HG03520 (cell line): ENCODE measurements at regions not wholly inside any gene's neighbourhood (a gene's known extent, or its start where the extent isn't known, plus 50 kb on each side); places are given as distances from the start of the nearest gene placed in this dataset.

Experiments used
- ATAC-seq: cut with Tn5 transposase; IDR thresholded peaks from one replicate; pipeline ENCODE4 v1.9.1; 2021; ENCODE audit warnings: mild to moderate bottlenecking, moderate library complexity; ENCODE audit not compliant: unreplicated experiment

DNA sequence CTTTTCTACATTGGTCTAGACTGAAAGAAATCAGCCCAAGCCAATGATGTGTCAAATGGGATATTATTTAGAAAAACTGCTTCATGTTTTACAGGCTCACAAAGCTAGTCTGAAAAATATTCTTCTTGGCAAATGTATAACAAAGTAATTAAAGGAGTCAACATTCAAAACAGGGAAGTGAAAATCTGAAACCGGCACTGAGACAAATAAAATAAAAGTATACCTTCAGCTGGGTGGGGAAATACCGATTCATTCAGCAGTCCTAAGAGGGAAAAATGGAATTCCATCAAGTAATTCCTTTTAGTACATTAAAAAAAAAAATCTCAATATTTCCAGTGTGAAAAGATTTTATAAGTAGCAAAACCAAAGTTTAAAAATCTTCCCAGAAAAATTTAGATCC is 259.6 kb upstream of the SLC24A2 start:
- no peak for ATAC-seq

DNA sequence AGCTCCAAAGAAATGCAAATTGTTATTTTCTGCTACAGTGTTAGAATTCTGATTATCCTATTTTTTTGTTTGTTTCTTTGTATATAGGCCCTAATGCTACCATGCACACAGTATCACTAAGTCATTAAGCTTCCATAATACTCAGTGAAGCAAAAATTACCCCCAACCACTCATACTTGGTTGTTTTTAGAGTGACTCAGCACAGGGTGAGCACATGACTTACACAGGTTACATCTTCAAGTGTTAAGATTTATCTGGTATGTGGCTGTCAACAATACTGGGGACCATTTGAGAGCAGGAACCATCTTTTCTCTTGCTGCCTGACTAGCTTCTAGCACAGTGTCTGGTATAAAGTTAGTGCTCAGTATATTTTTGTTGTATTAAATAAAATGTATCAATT is 255.8 kb upstream of the SLC24A2 start:
- no peak for ATAC-seq

DNA sequence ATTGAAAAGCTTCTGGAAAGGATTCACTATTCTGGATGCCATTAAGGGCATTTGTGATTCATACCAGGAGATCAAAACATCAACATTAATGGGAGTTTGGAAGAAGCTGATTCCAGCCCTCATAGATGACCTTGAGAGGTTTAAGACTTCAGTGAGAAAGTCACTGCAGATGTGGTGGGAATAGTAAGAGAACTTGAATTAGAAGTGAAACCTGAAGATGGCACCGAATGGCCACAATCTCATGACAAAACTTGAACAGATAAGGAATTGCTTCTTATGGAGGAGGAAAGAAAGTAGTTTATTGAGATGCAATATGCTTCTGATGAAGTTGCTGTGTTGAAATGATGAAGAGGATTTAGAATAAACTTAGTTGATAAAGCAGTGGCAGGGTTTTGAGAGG is 254.6 kb upstream of the SLC24A2 start:
- ATAC-seq, result peak; percentile 30

DNA sequence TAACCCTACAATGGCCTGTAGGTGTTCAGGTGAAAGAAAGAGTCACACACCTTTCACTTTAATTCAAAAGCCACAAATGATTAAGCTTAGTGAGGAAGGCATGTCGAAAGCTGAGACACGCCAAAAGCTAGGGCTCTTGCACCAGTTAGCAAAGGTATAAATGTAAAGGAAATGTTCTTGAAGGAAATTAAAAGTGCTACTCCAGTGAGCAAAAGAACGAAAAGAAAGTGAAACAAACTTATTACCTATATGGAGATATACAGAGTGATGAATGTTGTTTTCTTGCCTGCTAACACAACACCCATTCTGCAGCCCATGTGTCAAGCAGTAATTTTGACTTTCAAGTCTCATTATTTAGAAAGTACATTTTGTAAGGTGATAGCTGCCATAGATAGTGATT is 254.2 kb upstream of the SLC24A2 start:
- peak; percentile 48 for ATAC-seq

DNA sequence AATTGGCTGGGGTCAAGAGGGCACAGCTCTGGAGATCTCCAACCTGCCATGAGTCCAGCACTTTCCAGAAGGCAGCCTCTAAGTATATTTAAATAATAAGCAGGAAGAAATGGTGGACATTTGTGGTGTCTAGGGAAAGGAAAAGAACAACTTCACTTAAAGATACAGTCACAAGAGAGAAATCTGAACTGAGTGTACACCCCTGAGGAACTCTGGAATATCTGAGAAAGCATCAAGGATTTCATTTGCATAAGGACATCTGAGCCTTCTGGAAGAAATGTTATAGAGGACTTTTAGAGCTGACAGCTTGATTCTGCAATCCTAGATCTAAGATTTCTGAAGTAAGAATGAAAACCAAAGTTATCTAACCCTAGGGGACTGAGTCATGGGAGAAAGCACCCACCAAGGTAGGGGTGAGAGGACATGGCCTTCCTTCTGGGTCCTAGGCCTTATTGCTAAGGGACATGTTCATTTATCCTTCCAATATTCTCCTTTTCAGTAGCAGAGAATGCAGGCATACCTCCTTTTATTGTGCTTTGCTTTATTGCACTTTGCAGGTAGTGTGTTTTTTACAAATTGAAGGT is 253.4 kb upstream of the SLC24A2 start:
- ATAC-seq, result no peak

DNA sequence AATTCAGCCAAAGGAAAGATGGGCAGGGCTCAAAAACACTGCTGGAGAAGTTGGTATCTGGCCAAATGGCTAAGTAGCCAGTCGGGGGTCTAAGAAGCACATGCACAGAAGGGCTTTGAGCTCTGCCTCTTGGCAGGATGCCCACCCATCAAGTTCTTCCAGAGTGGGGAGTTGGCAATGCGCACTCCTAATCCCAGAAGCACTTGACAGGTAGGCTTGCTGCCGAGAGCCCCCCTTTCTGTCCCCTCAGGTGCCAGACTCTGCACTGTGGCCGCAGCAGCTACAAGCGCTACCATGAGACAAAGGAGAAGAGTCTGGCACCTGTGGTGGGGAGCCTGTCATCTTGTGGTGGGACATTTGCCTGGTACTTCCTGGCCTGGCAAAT is 252.9 kb upstream of the SLC24A2 start:
- ATAC-seq, result no peak

DNA sequence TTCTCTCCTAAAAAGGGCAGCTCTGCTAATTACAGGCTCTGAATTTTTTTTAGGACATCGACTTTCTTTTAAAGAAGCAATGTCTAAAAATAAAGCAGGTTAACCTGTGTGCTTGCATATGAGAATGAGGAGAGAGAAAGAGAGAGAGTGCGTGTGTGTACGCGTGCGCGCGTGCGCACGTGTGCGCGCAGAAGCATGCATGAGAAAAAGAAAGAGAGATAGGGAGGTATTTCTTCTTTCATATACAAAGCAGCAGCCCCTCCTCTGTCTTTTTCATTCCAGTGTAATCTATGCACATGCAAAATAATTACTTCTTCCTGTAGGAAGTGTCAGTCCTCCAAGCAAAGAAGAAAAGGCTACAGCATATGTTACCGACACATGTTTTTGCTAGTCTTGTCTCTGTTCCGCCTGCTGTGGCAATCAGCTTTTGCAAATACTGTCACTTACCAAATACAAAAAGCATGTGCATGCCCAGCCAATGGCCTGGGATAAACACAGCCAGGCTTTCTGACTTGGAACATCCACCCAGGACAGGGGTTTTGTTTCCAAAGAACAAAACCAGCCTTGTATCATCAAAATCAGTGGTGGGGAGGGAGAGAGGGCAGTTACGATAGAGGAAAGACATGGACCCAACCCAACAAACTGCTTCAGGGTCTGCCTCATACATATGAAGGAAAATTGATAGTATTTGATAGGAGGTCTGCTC is 252.3 kb upstream of the SLC24A2 start:
- no peak for ATAC-seq

DNA sequence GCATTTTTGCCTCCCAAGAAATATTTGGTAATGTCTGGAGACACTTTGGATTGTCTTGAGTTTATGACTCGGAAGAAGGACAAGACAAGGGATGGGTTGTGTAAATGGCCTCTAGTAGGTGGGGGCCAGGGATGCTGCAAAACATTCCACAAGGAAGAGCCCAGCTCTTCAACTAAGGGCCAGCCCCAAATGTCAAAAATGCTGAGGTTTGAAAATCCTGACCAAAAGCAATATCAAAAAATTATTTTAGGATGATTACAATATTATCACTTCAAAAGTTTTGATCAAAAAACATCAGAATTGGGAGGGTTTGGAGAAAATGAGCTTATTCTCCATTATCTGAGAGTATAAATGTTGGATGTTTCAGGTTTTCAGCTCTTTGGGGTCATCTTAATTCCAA is 248.9 kb upstream of the SLC24A2 start:
- ATAC-seq, result no peak

DNA sequence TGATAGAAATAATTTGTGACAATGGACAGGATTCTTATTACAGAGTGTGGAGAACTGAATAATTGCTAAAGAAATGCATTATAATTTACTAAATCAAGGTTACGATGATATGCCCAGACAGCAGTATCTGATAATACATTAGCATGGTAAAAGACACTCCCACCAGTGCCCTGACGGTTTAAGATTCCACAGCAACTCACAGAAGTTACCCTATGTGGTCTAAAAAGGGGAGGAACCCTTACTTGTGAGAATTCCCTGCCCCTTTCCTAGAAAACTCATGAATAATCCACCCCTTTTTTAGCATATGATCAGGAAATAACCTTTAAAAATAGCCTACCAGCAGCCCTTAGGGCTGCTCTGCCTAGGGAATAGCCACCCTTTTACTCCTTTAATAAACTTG is 244.7 kb upstream of the SLC24A2 start:
- ATAC-seq, result no peak

DNA sequence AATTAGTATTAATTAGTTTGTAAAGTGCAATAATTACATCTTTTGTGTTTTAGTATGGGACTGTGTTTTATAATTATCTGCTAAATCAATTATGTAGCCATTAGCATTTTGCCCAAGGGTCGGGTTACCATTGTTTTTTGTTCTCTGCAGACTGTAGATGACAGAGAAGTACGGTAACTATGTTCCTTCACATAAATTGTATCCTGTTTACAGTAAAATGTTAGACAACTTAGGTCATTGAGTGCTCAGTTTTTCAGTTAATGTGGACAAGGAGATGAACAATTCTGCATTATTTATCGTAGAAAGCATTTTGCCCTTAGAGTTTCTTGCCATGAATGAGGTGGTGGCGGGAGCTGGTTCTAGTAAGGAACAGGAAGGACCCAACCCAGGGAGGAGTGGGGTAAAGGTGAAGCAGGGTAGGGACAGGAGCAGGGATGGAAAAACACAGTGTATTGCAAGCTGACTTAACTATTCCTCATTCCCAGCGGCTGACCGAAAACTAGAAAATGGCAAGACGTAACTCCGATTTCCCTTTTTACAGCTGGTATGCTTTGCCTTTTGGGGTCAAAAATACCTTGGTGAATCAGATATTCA is 243.7 kb upstream of the SLC24A2 start:
- ATAC-seq, result no peak

DNA sequence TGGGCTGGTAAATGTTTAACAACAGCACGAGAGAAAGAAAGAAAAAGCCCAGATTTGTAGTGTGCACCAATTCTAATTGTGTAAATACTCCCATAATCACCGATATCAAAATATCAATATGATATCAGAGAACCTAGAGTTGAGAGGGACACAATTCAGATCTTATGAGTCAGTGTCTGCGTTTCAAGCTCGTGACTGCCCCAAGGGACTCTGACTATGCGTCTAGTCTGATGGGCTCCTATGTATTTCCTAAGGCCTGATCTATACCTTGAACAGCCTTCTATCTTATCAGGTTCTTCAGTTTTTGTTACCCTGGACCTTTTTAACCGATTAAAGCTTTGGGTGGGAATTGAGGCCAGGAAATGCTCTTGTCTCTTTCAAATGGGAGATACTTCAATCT is 243.0 kb upstream of the SLC24A2 start:
- ATAC-seq, result no peak

DNA sequence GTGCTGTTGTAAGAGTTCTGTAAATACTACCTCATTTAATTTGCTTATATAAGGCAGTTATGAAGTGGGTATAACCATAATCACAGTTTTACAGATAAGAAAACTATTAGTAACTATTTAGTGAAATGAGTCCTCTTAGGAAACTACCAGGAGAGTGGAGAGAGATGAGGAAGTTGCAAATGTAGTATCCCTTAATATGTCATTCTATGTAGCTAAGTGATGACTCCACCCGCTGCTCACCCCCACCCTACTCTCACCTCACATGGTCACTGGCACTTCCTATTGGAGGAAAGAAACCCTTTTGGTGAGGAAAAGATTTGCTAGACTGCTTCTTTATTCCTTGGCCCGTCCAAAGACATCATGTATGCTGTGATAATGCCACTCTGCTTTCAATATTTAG is 241.8 kb upstream of the SLC24A2 start:
- ATAC-seq, result no peak

DNA sequence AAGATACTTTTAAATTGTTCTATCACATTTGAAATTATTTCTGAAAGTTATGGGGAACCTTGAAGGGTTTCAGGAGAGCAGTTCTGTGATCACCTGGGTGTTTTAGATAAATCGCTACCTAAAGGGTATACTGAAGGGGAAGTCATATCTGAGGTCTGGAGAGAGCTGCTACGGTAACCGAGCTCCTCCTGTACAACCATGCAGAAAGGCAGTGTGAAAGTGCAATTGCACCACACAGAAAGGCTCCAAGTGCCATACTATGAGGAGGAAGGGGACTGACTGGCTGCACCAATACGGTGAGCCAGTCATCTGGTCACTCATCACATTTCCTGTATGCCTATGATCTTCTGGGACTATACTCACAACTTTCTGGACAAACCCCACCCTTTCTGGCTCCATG is 241.4 kb upstream of the SLC24A2 start:
- ATAC-seq, result no peak

DNA sequence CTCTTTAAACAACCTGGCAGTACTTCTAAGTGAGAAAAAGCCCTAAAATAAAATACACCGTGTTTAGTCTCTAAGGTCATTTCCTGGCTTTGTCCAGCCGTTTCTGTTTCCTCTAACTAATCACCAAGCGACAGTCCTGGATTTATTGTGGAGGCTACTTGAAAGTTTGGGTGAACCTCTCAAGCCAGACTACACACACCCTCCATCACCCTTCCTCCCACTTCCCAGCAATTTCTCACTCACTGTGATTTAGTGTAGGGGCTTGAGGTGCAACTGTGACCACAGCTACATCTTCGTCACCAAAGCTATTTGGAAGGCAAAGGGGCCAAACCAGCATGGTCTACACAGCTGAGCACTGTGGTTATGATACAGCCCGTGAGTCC is 240.0 kb upstream of the SLC24A2 start:
- ATAC-seq, result no peak

DNA sequence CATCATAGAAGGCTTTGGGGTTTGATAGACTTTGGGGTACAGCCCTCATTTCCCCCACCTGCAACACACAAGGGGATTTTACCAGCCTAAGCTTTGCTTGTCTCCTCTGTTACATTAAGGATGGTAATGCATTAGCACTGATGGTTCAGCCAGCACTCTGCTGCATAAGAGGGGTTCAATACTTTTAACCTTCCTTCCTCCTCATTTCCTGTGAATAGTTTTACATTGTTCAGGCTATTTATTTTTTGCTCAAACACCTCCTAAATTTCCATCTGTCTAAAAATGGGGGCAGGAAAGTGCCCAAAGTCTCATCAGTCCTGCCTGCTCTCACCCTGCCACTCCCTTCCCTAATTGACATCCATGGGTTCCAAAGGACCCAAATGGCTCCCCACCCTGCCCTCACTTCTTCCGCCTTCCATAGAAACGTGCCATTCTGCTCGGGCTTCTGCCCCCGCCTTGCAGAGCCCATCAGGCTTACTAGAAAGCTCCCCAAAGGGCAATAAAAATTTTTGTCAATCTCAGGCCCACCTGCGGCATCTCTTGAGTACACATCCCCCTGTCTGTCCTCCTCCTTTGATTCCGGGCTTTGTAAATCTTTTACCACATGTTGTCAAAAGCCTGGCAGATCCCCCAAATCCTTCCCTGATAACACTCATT is 239.5 kb upstream of the SLC24A2 start:
- ATAC-seq, result no peak

DNA sequence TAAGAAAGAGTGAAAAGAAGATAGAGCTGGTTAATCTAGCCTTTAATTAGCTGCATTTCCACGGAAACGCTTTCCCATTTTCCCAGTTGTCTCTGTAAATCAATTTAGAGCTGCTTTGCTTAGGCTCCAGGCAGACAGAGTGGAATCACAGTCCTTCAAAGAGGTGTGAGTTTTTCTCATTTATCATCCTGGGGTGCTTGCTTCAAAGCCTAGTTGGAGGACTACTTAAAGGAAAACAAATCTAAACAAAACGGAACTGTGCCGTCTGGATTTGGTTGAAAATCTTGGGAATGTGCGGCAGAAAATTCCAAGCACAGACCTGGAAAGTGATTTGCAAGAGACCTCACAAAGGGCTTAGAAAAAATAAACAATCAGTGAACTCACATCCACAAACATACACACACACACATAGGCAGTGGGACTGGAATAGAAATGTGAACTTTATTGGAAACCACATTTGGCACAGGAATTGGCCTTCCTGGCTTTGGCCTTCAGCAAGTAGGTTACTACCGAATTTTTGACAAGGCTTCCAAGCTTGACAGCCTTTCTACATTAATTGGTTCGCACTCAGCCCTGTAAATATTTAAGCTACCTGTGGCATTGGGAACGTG is 235.2 kb upstream of the SLC24A2 start:
- ATAC-seq, result no peak

DNA sequence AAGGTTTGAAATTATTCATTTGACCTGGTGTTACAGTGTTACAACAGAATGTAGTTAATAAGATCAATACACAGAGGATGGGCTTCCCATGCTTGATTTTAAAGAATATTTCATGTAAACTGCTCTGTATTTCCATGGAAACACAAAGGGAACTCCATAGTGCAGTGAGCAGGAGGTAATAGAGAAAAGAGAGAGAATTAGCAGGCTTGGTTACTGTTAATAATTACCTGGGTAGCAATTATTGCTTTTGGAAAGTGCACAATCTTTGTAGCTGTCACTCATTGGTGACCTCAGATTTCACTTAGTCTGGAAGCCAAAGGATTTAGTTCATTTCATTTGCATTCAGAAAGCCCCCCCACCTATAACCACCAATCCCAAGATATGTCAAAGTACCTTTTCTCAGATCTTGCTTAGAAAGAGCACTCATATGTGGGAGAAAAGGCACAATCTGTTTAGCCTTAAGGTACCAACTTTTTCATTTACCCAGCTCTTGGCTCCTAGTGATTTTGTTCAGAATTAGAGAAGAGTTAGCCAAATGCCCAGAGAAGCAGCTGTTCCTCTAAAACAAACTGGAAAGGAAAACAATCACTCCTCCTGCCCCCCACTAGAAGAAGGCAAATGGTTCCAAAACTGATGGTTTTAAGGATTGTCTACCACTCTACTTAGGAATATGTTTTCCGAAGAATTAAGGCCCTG is 234.5 kb upstream of the SLC24A2 start:
- no peak for ATAC-seq

DNA sequence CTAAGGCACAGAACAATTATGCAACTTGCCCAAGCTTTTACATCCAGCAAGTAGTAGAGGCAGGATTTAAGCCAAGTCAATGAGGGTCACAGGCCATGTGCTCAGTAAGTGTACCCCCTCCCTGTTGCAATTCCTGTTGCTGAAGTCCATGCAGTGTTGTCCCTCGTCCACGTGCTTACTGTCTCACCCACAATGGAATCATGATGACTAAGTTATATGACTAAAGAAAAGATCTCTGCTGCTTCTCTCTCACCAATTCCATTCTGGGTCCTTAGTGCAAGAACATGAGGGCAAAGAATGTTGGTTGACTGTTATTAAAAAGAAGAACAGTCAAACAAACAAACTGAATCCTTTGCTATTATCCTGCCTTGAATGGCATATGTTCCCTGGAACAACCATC is 233.6 kb upstream of the SLC24A2 start:
- no peak for ATAC-seq

DNA sequence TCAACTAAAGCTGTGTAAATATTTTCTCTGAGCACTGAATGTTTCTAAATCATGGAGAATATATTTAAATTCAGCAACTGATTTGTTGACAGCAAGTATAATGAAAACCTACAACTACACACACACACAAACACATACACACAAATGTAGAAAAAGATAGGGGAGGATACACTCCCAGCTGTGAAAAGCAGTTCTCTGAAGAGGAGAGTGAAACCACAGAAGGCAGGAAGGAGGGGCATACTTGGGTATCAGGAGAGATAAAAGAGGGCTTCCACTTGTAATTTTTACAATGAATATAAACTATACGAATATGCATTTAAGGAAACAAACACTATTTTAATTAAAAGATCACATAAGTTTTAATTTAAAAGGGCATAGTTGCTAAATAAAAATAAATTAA is 227.8 kb upstream of the SLC24A2 start:
- ATAC-seq, result no peak

DNA sequence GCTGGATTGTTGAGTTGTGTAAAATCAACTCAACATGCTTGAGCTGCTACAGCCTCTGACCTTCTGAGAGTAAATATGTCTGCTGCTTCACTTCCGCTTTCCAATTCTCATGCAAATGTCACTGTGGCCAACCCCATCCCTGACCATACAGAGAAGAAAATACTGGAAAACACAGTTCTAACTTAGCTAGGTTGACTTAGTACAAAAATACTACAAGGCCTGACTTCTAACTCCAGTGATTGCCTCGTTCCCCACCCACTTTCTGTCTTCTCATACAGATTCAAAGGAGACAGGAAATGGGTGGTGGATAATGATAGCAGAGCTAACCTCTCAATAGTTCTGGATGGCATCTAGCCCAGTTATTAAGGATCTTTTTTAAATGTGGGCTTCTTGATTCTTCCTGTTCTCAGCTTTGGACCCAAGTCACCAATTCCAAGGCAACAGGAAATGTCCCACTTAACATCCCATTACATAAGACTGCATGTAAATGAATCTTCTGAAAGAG is 226.6 kb upstream of the SLC24A2 start:
- peak; percentile 65 for ATAC-seq

DNA sequence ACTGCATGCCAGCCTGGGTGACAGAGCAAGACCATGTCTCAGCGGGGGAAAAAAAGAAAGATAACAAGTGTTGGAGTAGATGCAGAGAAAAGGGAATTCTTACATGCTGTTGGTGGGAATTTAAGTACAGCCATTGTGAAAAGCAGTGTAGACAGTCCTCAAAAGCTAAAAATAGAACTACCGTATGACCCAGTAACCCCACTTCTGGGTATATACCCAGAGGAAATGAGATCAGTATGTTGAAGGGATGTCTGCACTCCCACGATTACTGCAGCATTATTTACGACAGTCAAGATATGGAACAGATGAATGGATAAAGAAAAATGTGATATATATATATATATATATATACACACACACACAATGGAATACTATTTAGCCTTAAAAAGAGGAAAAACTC is 225.3 kb upstream of the SLC24A2 start:
- ATAC-seq, result no peak
